ENCODE measurements at regions not wholly inside any gene's neighbourhood (a gene's known extent, or its start where the extent isn't known, plus 50 kb on each side); places are given as distances from the start of the nearest gene placed in this dataset.

- no peaks in the 10 kb centered on the region for H3K9me3 Mint-ChIP-seq (ENCODE audit: unreplicated experiment)
- POLR2A ChIA-PET: no interaction called here
- no peak overlapping the region for H3K27ac Mint-ChIP-seq (ENCODE audit: low read depth, unreplicated experiment)
- no peaks in the 10 kb centered on the region for H3K4me1 Mint-ChIP-seq (ENCODE audit: insufficient read depth, unreplicated experiment)
- no peaks in the 10 kb centered on the region for H3K27me3 Mint-ChIP-seq (ENCODE audit: insufficient read depth, unreplicated experiment)
- CTCF ChIA-PET: no interaction called here
- no peak for DNase-seq (ENCODE audit: unreplicated experiment)
- no peak overlapping the region for H3K4me3 Mint-ChIP-seq (ENCODE audit: unreplicated experiment)
- no peaks in the 10 kb centered on the region for H3K36me3 Mint-ChIP-seq (ENCODE audit: insufficient read depth, unreplicated experiment)
- no peak for TF ChIP-seq CTCF (IDR thresholded peaks at IDR 0.05; ENCODE audit: unreplicated experiment)
- BruUV-seq (replicated peaks): no TSS peak
- intact Hi-C loops (cut with micrococcal nuclease): no loop called here
These were observed 461.4 kb upstream of the USP15 start for GRCh38 chr12:61798778-61799177.

DNA sequence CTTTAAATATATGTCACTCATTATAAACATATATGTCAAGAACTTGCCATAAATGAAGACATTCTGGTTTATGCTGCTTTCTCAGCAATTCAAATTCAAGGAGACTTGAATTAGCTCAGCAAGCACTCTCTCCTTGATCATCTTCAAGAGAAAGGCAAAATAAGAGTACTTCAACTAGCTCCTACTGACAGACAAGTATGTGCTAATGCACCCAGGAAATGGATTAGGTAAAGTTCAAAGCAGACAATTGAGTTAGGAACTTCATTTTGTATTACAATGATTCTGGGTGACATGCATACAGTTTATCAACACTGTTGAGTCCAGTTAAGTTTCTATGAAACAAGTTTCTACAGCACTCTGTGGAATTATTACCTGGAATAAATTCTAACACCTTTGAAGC, 455.9 kb upstream of the USP15 start:
- no peak overlapping the region for H3K4me3 Mint-ChIP-seq (ENCODE audit: unreplicated experiment)
- no peak overlapping the region for H3K27ac Mint-ChIP-seq (ENCODE audit: low read depth, unreplicated experiment)
- TF ChIP-seq CTCF (IDR thresholded peaks at IDR 0.05; ENCODE audit: unreplicated experiment): no peak
- BruUV-seq (replicated peaks): no TSS peak
- POLR2A ChIA-PET: no interaction called here
- H3K9me3 Mint-ChIP-seq (ENCODE audit: unreplicated experiment): peaks cover 10% of the 10 kb centered on the region
- peaks cover 10% of the 10 kb centered on the region for H3K4me1 Mint-ChIP-seq (ENCODE audit: insufficient read depth, unreplicated experiment)
- no peaks in the 10 kb centered on the region for H3K36me3 Mint-ChIP-seq (ENCODE audit: insufficient read depth, unreplicated experiment)
- H3K27me3 Mint-ChIP-seq (ENCODE audit: insufficient read depth, unreplicated experiment): no peaks in the 10 kb centered on the region
- no peak for DNase-seq (ENCODE audit: unreplicated experiment)
- CTCF ChIA-PET: interaction anchor here (1.0 kb wide), 1 partner anchor 148 kb away, joined by 3 read pairs; no protein-coding TSS in a partner anchor
- intact Hi-C loops (cut with micrococcal nuclease): no loop called here

DNA sequence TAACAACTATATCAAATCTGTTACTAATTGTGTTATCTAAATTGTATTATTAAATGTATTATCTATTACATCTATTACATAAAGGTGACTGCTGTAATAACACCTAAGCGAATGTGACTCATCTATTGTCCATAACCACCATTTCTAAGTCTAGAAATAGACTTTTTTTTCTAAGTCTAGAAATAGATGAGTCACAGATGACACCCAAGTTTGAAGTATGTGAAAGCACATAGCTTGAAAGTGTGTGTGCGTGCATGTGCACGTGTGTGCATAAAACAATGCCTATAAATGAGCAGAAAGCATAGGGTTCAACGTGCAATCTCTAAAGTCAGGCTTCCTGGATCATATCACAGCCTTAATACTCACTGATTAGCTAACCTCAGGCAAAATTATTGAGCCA, 451.3 kb upstream of the USP15 start:
- POLR2A ChIA-PET: interaction anchor here (0.6 kb wide), 1 partner anchor 104 kb away, joined by 3 read pairs; no protein-coding TSS in a partner anchor
- no peaks in the 10 kb centered on the region for H3K27me3 Mint-ChIP-seq (ENCODE audit: insufficient read depth, unreplicated experiment)
- no peak overlapping the region for H3K4me3 Mint-ChIP-seq (ENCODE audit: unreplicated experiment)
- no peaks in the 10 kb centered on the region for H3K36me3 Mint-ChIP-seq (ENCODE audit: insufficient read depth, unreplicated experiment)
- BruUV-seq (replicated peaks): no TSS peak
- no peak for TF ChIP-seq CTCF (IDR thresholded peaks at IDR 0.05; ENCODE audit: unreplicated experiment)
- peak; percentile 61 for DNase-seq (ENCODE audit: unreplicated experiment)
- H3K4me1 Mint-ChIP-seq (ENCODE audit: insufficient read depth, unreplicated experiment): peaks cover 10% of the 10 kb centered on the region
- CTCF ChIA-PET: interaction anchor here (0.6 to 1.4 kb wide), 2 partner anchors 262 to 343 kb away, joined by 3 read pairs; no protein-coding TSS in a partner anchor
- H3K27ac Mint-ChIP-seq (ENCODE audit: low read depth, unreplicated experiment): no peak overlapping the region
- H3K9me3 Mint-ChIP-seq (ENCODE audit: unreplicated experiment): peaks cover 10% of the 10 kb centered on the region
- intact Hi-C loops (cut with micrococcal nuclease): no loop called here

- ChIA-PET POLR2A (no interaction called here), CTCF (no interaction called here)
- BruUV-seq (replicated peaks): no TSS peak
- Mint-ChIP-seq H3K9me3 (ENCODE audit: unreplicated experiment) (peaks cover 20% of the 10 kb centered on the region), H3K27ac (ENCODE audit: low read depth, unreplicated experiment) (no peak overlapping the region), H3K4me1 (ENCODE audit: insufficient read depth, unreplicated experiment) (peaks cover 10% of the 10 kb centered on the region), H3K27me3 (ENCODE audit: insufficient read depth, unreplicated experiment) (no peaks in the 10 kb centered on the region), H3K36me3 (ENCODE audit: insufficient read depth, unreplicated experiment) (no peaks in the 10 kb centered on the region), H3K4me3 (ENCODE audit: unreplicated experiment) (no peak overlapping the region)
- TF ChIP-seq CTCF (IDR thresholded peaks at IDR 0.05; ENCODE audit: unreplicated experiment): no peak
- intact Hi-C loops (cut with micrococcal nuclease): no loop called here
- DNase-seq (ENCODE audit: unreplicated experiment): peak; percentile 1
These were observed 449.7 kb upstream of the USP15 start for GRCh38 chr12:61810486-61810885.

All from MCF 10A (cell line).